Kidney epithelial cell (primary cell): ENCODE measurements at regions not wholly inside any gene's neighbourhood (a gene's known extent, or its start where the extent isn't known, plus 50 kb on each side); places are given as distances from the start of the nearest gene placed in this dataset.

Source experiments
- DNase-seq: peaks from one replicate; pipeline ENCODE4 v3.0.0-alpha.2; 2010; ENCODE audit warnings: low read depth
- H3K27me3 ChIP-seq: 2 replicates; pipeline ENCODE4 v1.6.0; 2011; ENCODE audit warnings: low read length; ENCODE audit not compliant: control insufficient read depth, insufficient read depth
- H3K36me3 ChIP-seq: 2 replicates; pipeline ENCODE4 v1.5.1; 2011; ENCODE audit warnings: low read length; ENCODE audit not compliant: control insufficient read depth, insufficient read depth
- H3K4me3 ChIP-seq: 2 replicates; pipeline ENCODE4 v1.5.1; 2011; ENCODE audit warnings: low read depth, mild to moderate bottlenecking, control low read depth, low read length
- CTCF ChIP-seq: IDR thresholded peaks from 2 replicates; pipeline ENCODE4 v1.5.1; 2011; ENCODE audit warnings: mild to moderate bottlenecking, moderate library complexity, low read length, control low read depth, inconsistent platforms; ENCODE audit not compliant: insufficient read depth, poor library complexity, severe bottlenecking

GRCh38 chr6:125662296-125662695 is 87.1 kb upstream of the HEY2 start:
- Histone ChIP-seq H3K27me3 (no peaks in the 10 kb centered on the region), H3K36me3 (no peaks in the 10 kb centered on the region), H3K4me3 (no peak overlapping the region)
- DNase-seq = no peak
- TF ChIP-seq CTCF = no peak

GRCh38 chr6:125665295-125665814 is 84.1 kb upstream of the HEY2 start:
- Histone ChIP-seq H3K27me3 (no peaks in the 10 kb centered on the region), H3K36me3 (no peaks in the 10 kb centered on the region), H3K4me3 (no peak overlapping the region)
- no peak for DNase-seq
- TF ChIP-seq CTCF = no peak

GRCh38 chr6:125667326-125667725 is 82.1 kb upstream of the HEY2 start:
- Histone ChIP-seq H3K4me3 (no peak overlapping the region), H3K36me3 (no peaks in the 10 kb centered on the region), H3K27me3 (no peaks in the 10 kb centered on the region)
- no peak for TF ChIP-seq CTCF
- DNase-seq = no peak

GRCh38 chr6:125668071-125668470 is 81.4 kb upstream of the HEY2 start:
- Histone ChIP-seq H3K27me3 (no peaks in the 10 kb centered on the region), H3K4me3 (no peak overlapping the region), H3K36me3 (no peaks in the 10 kb centered on the region)
- TF ChIP-seq CTCF = no peak
- no peak for DNase-seq

- TF ChIP-seq CTCF = no peak
- no peaks in the 10 kb centered on the region for H3K36me3 ChIP-seq
- no peak for DNase-seq
These were observed 78.9 kb upstream of the HEY2 start for GRCh38 chr6:125670568-125670967.

GRCh38 chr6:125671323-125671722 is 78.1 kb upstream of the HEY2 start:
- H3K27me3 ChIP-seq = no peaks in the 10 kb centered on the region
- no peak for TF ChIP-seq CTCF
- no peak for DNase-seq
- H3K4me3 ChIP-seq = no peak overlapping the region
- no peaks in the 10 kb centered on the region for H3K36me3 ChIP-seq

More at GRCh38 chr6:125670568-125670967, 78.9 kb upstream of the HEY2 start:
- no peaks in the 10 kb centered on the region for H3K27me3 ChIP-seq
- no peak overlapping the region for H3K4me3 ChIP-seq
